ENCODE measurements at regions not wholly inside any gene's neighbourhood (a gene's known extent, or its start where the extent isn't known, plus 50 kb on each side); places are given as distances from the start of the nearest gene placed in this dataset.

DNA sequence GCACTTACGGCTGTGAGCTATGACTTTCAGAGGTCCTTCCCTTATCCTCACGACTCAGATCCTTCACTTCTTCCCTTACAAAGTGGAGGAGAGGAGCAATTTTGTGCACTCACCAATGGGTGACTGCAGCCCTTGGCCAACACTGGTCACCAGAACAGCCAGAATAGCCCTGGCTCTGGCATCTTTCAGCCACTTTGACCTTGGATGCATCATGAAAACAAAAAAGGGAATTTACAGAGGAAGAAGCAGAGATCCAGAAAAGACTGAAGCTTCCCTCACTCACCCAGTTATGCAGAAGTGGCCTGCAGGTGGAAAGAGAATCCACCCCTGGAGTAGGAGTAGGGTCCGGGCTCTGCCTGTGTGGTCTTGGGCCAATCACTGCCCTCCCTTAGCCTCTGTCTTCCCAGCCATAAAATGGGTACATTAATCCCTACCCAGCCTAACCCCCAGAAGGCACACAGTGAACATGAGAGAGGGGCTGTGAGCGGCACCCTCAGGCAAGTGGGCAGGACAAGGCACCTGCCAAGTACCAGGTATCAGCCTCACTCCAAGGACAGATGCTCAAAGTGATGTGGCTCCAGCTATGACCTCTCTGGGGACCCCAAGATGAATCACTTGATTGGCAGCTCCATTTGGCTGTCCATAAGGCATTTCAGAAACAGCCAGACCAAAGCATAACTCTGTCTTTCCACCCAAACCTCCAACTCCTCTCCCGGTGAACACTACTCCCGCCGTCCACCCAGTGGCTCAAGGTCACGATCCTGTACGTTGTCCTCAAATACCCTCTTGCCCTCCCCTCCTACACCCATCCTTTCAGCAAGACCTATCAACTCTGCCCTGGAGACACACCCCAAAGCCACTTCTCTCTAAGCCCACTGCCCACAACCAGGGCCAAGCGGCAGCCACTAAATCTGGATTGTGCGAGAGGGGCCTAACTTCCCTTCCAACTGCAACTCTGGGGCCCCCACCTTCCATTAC lies 129.8 kb upstream of the ZMIZ1 start:
- TF ChIP-seq CTCF (IDR thresholded peaks at IDR 0.05) (no peak), POLR2A (IDR thresholded peaks at IDR 0.05) (no peak)
